ENCODE measurements at regions not wholly inside any gene's neighbourhood (a gene's known extent, or its start where the extent isn't known, plus 50 kb on each side); places are given as distances from the start of the nearest gene placed in this dataset.

DNA sequence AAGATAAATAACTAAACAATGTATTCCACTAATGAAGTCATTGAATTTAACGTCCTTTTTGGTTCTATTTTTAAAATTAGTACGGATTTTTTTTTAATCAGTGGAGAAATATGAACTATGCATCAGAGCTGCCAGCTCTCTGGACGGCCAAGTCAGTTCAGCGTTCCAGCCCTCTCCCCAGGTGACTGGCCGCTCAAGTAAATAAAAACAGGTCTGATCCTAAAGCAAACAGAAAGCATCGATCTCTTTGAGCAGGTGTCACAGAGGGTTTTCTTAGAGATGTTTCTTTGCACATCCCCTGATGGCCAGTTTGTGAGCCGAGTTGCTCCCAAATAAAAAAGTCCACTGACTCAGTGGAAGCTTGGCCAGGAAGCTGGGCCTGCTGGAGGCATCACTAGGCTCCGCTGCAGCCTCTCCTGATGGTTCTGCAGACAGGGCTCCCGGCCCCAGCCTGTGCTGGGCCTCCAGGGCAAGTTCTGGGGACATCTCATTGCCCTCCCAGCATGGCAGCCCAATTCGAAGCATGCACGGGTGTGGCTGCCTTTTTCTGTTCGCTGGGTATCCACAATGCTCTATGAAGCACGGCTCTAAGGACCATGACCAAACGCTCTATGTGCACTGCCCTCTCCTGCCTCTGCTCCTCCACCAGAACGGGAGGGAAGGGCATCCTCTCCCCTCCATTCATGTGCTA lies 74.7 kb upstream of the PPP2R2D start:
- TF ChIP-seq EZH2 (optimal IDR thresholded peaks at IDR 0.05; ENCODE audit: low read depth, low read length), result no peak
- TF ChIP-seq, protein P1, sequence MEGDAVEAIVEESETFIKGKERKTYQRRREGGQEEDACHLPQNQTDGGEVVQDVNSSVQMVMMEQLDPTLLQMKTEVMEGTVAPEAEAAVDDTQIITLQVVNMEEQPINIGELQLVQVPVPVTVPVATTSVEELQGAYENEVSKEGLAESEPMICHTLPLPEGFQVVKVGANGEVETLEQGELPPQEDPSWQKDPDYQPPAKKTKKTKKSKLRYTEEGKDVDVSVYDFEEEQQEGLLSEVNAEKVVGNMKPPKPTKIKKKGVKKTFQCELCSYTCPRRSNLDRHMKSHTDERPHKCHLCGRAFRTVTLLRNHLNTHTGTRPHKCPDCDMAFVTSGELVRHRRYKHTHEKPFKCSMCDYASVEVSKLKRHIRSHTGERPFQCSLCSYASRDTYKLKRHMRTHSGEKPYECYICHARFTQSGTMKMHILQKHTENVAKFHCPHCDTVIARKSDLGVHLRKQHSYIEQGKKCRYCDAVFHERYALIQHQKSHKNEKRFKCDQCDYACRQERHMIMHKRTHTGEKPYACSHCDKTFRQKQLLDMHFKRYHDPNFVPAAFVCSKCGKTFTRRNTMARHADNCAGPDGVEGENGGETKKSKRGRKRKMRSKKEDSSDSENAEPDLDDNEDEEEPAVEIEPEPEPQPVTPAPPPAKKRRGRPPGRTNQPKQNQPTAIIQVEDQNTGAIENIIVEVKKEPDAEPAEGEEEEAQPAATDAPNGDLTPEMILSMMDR (IDR thresholded peaks at IDR 0.05; ENCODE audit: low read length), result no peak

All from MM.1S (cell line).